ENCODE measurements at regions not wholly inside any gene's neighbourhood (a gene's known extent, or its start where the extent isn't known, plus 50 kb on each side); places are given as distances from the start of the nearest gene placed in this dataset.

GRCh38 chr15:98272625-98273024 is 312.1 kb downstream of the ARRDC4 start:
- TF ChIP-seq, protein P1, sequence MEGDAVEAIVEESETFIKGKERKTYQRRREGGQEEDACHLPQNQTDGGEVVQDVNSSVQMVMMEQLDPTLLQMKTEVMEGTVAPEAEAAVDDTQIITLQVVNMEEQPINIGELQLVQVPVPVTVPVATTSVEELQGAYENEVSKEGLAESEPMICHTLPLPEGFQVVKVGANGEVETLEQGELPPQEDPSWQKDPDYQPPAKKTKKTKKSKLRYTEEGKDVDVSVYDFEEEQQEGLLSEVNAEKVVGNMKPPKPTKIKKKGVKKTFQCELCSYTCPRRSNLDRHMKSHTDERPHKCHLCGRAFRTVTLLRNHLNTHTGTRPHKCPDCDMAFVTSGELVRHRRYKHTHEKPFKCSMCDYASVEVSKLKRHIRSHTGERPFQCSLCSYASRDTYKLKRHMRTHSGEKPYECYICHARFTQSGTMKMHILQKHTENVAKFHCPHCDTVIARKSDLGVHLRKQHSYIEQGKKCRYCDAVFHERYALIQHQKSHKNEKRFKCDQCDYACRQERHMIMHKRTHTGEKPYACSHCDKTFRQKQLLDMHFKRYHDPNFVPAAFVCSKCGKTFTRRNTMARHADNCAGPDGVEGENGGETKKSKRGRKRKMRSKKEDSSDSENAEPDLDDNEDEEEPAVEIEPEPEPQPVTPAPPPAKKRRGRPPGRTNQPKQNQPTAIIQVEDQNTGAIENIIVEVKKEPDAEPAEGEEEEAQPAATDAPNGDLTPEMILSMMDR (IDR thresholded peaks at IDR 0.05), result no peak
- TF ChIP-seq POLR2A (IDR thresholded peaks at IDR 0.05), result no peak
- TF ChIP-seq POLR2AphosphoS5 (IDR thresholded peaks at IDR 0.05), result no peak
- TF ChIP-seq EP300 (IDR thresholded peaks at IDR 0.05), result no peak

All from suprapubic skin (tissue), 4 donors.